HEK293 (cell line): ENCODE measurements at regions not wholly inside any gene's neighbourhood (a gene's known extent, or its start where the extent isn't known, plus 50 kb on each side); places are given as distances from the start of the nearest gene placed in this dataset.

ENCODE experiments used
- PRDM2 ChIP-seq: fragments of 450-650 bp; formaldehyde crosslinking; IDR thresholded peaks from 2 replicates; pipeline ENCODE4 v1.5.1; 2016; ENCODE audit warnings: missing biosample characterization, missing genetic modification characterization, borderline replicate concordance
- ZNF785 ChIP-seq: fragments of 450-650 bp; formaldehyde crosslinking; IDR thresholded peaks from 2 replicates; pipeline ENCODE4 v1.5.1; 2016; ENCODE audit warnings: missing biosample characterization, missing genetic modification characterization
- TF ChIP-seq, protein P1 (sequence below): fragments of 450-650 bp; formaldehyde crosslinking; IDR thresholded peaks from 2 replicates; pipeline ENCODE4 v1.5.1; 2016; ENCODE audit warnings: missing biosample characterization, missing genetic modification characterization
- TF ChIP-seq, protein P2 (sequence below): fragments of 450-650 bp; formaldehyde crosslinking; IDR thresholded peaks from 2 replicates; pipeline ENCODE4 v1.5.1; 2016; ENCODE audit warnings: missing biosample characterization, missing genetic modification characterization, low read depth

DNA sequence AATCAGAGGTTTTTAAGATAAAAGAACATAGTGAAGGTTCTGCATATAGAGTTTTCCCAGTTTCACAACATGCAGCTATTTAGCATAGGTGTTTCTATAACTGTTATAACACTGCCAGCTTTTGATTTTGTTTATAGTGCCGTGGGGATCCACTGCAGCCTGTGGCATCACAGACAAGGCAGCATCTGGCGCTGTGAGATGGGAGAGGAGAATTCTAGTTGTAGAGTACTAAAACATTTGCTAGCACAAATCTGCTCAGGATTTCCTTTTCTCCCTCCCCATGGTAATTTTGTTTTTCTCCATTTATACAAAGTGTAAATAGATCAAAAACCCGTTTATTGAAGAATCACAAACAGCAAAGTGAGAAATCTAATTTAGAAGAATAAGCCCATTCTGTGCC is 482.8 kb upstream of the NCAM2 start:
- TF ChIP-seq, protein P1, sequence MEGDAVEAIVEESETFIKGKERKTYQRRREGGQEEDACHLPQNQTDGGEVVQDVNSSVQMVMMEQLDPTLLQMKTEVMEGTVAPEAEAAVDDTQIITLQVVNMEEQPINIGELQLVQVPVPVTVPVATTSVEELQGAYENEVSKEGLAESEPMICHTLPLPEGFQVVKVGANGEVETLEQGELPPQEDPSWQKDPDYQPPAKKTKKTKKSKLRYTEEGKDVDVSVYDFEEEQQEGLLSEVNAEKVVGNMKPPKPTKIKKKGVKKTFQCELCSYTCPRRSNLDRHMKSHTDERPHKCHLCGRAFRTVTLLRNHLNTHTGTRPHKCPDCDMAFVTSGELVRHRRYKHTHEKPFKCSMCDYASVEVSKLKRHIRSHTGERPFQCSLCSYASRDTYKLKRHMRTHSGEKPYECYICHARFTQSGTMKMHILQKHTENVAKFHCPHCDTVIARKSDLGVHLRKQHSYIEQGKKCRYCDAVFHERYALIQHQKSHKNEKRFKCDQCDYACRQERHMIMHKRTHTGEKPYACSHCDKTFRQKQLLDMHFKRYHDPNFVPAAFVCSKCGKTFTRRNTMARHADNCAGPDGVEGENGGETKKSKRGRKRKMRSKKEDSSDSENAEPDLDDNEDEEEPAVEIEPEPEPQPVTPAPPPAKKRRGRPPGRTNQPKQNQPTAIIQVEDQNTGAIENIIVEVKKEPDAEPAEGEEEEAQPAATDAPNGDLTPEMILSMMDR (tag by site-specific recombination) = no peak
- TF ChIP-seq, protein P2, sequence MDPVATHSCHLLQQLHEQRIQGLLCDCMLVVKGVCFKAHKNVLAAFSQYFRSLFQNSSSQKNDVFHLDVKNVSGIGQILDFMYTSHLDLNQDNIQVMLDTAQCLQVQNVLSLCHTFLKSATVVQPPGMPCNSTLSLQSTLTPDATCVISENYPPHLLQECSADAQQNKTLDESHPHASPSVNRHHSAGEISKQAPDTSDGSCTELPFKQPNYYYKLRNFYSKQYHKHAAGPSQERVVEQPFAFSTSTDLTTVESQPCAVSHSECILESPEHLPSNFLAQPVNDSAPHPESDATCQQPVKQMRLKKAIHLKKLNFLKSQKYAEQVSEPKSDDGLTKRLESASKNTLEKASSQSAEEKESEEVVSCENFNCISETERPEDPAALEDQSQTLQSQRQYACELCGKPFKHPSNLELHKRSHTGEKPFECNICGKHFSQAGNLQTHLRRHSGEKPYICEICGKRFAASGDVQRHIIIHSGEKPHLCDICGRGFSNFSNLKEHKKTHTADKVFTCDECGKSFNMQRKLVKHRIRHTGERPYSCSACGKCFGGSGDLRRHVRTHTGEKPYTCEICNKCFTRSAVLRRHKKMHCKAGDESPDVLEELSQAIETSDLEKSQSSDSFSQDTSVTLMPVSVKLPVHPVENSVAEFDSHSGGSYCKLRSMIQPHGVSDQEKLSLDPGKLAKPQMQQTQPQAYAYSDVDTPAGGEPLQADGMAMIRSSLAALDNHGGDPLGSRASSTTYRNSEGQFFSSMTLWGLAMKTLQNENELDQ (tag by site-specific recombination) = no peak
- TF ChIP-seq PRDM2 (tag by site-specific recombination) = no peak
- TF ChIP-seq ZNF785 (tag by site-specific recombination) = no peak
